ENCODE measurements at regions not wholly inside any gene's neighbourhood (a gene's known extent, or its start where the extent isn't known, plus 50 kb on each side); places are given as distances from the start of the nearest gene placed in this dataset.

- Histone ChIP-seq H3K27me3 (ENCODE audit: control insufficient read depth, insufficient read depth, low read length) (no peaks in the 10 kb centered on the region), H3K4me3 (ENCODE audit: insufficient read depth, low read depth, low read length) (no peak overlapping the region), H3K36me3 (replicated peaks; ENCODE audit: control insufficient read depth, insufficient read depth, low read length) (no peaks in the 10 kb centered on the region)
- no peak for DNase-seq
Measured at GRCh38 chr2:195505701-195506100, 151.3 kb upstream of the SLC39A10 start.

- no peak for DNase-seq
- H3K4me3 ChIP-seq (ENCODE audit: insufficient read depth, low read depth, low read length): no peak overlapping the region
- H3K36me3 ChIP-seq (replicated peaks; ENCODE audit: control insufficient read depth, insufficient read depth, low read length): no peaks in the 10 kb centered on the region
- H3K27me3 ChIP-seq (ENCODE audit: control insufficient read depth, insufficient read depth, low read length): no peaks in the 10 kb centered on the region
Measured at GRCh38 chr2:195503208-195503607, 153.8 kb upstream of the SLC39A10 start.

DNA sequence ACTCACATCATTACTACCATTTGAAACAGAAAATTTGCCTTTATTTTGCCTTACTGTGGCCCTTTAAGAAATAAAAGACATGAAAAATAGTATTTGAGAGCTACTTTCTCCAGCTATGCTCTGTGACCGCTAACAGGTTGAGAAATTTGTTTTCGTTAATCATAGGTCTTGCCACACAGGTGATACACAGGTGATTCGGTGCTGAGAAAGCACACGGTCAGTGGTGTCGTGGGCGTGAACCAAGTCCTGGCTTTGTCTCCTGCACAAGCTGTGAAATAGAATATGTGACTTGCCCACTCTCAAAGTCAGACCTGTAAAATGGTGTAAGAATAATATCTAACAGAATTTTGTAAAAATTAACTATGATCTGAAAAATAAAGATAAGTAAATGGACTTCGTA is 155.3 kb upstream of the SLC39A10 start:
- Histone ChIP-seq H3K36me3 (replicated peaks; ENCODE audit: control insufficient read depth, insufficient read depth, low read length) (no peaks in the 10 kb centered on the region), H3K4me3 (ENCODE audit: insufficient read depth, low read depth, low read length) (no peak overlapping the region), H3K27me3 (ENCODE audit: control insufficient read depth, insufficient read depth, low read length) (no peaks in the 10 kb centered on the region)
- no peak for DNase-seq

- H3K36me3 ChIP-seq (replicated peaks; ENCODE audit: control insufficient read depth, insufficient read depth, low read length): no peaks in the 10 kb centered on the region
- no peak for DNase-seq
- H3K27me3 ChIP-seq (ENCODE audit: control insufficient read depth, insufficient read depth, low read length): no peaks in the 10 kb centered on the region
- H3K4me3 ChIP-seq (ENCODE audit: insufficient read depth, low read depth, low read length): no peak overlapping the region
Measured at GRCh38 chr2:195500879-195501278, 156.1 kb upstream of the SLC39A10 start.

DNA sequence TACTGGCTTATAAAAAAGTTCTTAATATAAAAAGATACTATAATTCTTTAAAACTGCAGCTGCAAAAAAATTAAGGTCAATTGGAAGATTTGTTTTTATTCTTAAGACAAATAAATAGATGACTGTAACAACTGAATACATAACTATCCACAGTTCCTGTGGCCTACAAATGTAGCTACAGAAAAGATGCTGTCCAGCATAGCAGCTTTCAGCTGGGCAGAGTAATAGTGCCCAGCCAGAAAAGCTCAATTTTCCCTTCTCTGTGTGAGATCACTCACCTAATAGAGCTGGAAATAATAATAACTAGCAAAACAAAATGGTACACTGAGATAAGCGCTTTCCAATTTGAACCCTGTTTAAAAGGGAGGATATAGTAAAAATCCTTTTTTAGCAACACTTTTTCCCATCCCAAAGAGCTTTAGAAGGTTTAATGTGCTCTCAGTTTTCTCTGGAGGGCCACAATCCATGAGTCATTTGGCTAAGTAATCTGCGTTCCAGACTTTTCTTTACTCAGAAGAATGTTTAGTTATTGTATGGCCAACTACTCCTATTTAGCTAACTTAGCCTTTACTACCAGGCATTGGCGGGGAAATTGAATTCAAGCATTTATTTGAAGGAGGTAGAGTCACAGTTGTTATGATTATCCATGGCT is 158.1 kb upstream of the SLC39A10 start:
- Histone ChIP-seq H3K27me3 (ENCODE audit: control insufficient read depth, insufficient read depth, low read length) (no peaks in the 10 kb centered on the region), H3K36me3 (replicated peaks; ENCODE audit: control insufficient read depth, insufficient read depth, low read length) (no peaks in the 10 kb centered on the region), H3K4me3 (ENCODE audit: insufficient read depth, low read depth, low read length) (no peak overlapping the region)
- no peak for DNase-seq

GRCh38 chr2:195498176-195498575 is 158.8 kb upstream of the SLC39A10 start:
- H3K27me3 ChIP-seq (ENCODE audit: control insufficient read depth, insufficient read depth, low read length): no peaks in the 10 kb centered on the region
- peak; percentile 12 for DNase-seq
- H3K36me3 ChIP-seq (replicated peaks; ENCODE audit: control insufficient read depth, insufficient read depth, low read length): no peaks in the 10 kb centered on the region

GRCh38 chr2:195496991-195497390 is 160.0 kb upstream of the SLC39A10 start:
- no peak overlapping the region for H3K4me3 ChIP-seq (ENCODE audit: insufficient read depth, low read depth, low read length)
- H3K27me3 ChIP-seq (ENCODE audit: control insufficient read depth, insufficient read depth, low read length): no peaks in the 10 kb centered on the region
- no peaks in the 10 kb centered on the region for H3K36me3 ChIP-seq (replicated peaks; ENCODE audit: control insufficient read depth, insufficient read depth, low read length)
- no peak for DNase-seq

More at GRCh38 chr2:195498176-195498575, 158.8 kb upstream of the SLC39A10 start:
- H3K4me3 ChIP-seq (ENCODE audit: insufficient read depth, low read depth, low read length): no peak overlapping the region

DNA sequence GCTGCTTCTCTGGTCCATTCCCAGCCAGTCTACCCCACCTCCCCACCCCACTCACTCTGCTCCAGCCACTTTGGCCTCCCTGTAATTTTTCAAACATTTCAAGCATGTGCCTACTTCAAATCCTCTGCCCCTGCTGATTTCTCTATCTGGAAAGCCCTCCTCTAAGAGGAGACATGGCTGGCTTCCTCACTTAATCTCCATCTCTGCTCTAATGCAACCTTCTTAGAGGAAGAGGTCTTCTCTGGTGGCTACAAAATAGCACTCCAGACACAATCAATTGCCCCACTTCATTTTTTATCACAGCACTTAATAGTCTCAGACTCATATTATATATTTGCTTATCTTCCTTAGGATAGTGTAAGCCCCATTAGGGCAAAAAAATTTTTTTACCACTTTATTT is 161.1 kb upstream of the SLC39A10 start:
- Histone ChIP-seq H3K27me3 (ENCODE audit: control insufficient read depth, insufficient read depth, low read length) (no peaks in the 10 kb centered on the region), H3K4me3 (ENCODE audit: insufficient read depth, low read depth, low read length) (no peak overlapping the region), H3K36me3 (replicated peaks; ENCODE audit: control insufficient read depth, insufficient read depth, low read length) (no peaks in the 10 kb centered on the region)
- DNase-seq: no peak

DNA sequence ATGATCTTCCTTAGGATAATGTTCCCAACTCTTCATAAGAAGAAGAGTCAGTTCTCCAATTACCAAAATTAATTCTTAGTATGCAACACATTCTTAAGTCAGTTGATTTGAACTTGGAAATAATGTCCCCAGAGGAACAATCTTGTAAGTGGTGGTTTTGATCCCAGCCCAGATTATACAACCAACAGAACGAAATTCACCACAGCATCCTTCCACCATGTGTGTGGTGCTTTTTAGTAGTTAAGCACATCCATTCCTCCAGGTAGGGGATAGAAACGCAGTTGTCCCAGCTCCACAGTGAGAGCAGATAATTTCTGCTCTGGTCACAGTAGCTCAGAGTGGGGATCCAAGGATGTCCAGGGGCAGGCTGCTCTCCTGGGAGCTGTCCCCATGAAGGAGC is 161.7 kb upstream of the SLC39A10 start:
- no peak for DNase-seq
- H3K27me3 ChIP-seq (ENCODE audit: control insufficient read depth, insufficient read depth, low read length): no peaks in the 10 kb centered on the region
- no peaks in the 10 kb centered on the region for H3K36me3 ChIP-seq (replicated peaks; ENCODE audit: control insufficient read depth, insufficient read depth, low read length)
- H3K4me3 ChIP-seq (ENCODE audit: insufficient read depth, low read depth, low read length): no peak overlapping the region

DNA sequence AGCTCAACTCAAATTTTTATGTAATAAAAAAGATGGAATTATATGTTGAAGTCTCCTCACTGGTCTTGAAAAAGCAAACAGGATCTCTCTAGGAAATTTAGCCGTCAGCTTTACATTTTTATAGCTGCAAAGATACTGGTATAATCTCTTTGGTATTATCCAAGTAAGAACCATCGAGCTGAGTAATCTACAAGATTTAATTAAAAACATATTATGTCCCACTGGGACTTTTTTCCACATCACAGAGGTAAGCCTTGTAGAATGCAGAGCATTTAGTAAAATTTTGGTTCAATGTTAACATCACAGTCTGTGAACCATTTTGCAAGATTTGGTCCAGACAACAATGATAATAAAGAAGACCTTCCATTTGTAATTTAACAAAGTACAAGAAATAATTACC is 162.6 kb upstream of the SLC39A10 start:
- no peaks in the 10 kb centered on the region for H3K27me3 ChIP-seq (ENCODE audit: control insufficient read depth, insufficient read depth, low read length)
- no peaks in the 10 kb centered on the region for H3K36me3 ChIP-seq (replicated peaks; ENCODE audit: control insufficient read depth, insufficient read depth, low read length)
- no peak for DNase-seq
- H3K4me3 ChIP-seq (ENCODE audit: insufficient read depth, low read depth, low read length): no peak overlapping the region

DNA sequence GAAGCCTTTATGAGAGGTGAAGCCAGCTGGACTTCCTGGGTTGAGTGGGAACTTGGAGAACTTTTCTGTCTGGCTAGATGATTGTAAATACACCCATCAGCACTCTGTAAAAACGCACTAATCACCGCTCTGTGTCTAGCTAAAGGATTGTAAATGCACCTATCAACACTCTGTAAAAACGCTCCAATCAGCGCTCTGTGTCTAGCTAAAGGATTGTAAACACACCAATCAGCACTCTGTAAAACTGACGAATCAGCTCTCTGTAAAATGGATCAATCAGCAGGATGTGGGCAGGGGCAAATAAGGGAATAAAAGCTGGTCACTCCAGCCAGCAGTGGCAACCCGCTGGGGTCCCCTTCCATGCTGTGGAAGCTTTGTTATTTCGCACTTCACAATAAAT is 163.6 kb upstream of the SLC39A10 start:
- H3K36me3 ChIP-seq (replicated peaks; ENCODE audit: control insufficient read depth, insufficient read depth, low read length): no peaks in the 10 kb centered on the region
- H3K4me3 ChIP-seq (ENCODE audit: insufficient read depth, low read depth, low read length): no peak overlapping the region
- H3K27me3 ChIP-seq (ENCODE audit: control insufficient read depth, insufficient read depth, low read length): no peaks in the 10 kb centered on the region
- DNase-seq: no peak

GRCh38 chr2:195490319-195490718 is 166.7 kb upstream of the SLC39A10 start:
- Histone ChIP-seq H3K36me3 (replicated peaks; ENCODE audit: control insufficient read depth, insufficient read depth, low read length) (no peaks in the 10 kb centered on the region), H3K27me3 (ENCODE audit: control insufficient read depth, insufficient read depth, low read length) (no peaks in the 10 kb centered on the region), H3K4me3 (ENCODE audit: insufficient read depth, low read depth, low read length) (no peak overlapping the region)
- DNase-seq: no peak

- DNase-seq: no peak
- no peak overlapping the region for H3K4me3 ChIP-seq (ENCODE audit: insufficient read depth, low read depth, low read length)
- H3K27me3 ChIP-seq (ENCODE audit: control insufficient read depth, insufficient read depth, low read length): no peaks in the 10 kb centered on the region
- no peaks in the 10 kb centered on the region for H3K36me3 ChIP-seq (replicated peaks; ENCODE audit: control insufficient read depth, insufficient read depth, low read length)
Measured at GRCh38 chr2:195489101-195489500, 167.9 kb upstream of the SLC39A10 start.

DNA sequence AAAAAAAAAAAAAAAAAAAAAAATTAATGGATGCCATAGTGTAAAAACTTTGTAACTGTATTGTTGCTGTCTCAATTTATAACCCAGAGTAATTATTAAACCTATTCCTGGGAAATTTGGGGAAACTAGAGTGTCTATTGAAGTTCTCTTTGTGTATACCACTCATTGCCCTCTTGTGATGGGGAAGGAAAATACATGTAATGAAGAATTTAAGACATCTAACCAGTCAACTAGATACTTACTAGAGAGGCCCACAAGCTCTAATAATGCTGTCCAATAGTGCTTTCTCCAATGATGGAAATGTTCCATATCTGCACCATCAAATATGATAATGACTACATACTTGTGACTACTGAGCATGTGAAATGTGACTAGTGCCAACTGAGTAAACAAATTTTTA is 168.5 kb upstream of the SLC39A10 start:
- Histone ChIP-seq H3K36me3 (replicated peaks; ENCODE audit: control insufficient read depth, insufficient read depth, low read length) (no peaks in the 10 kb centered on the region), H3K27me3 (ENCODE audit: control insufficient read depth, insufficient read depth, low read length) (no peaks in the 10 kb centered on the region), H3K4me3 (ENCODE audit: insufficient read depth, low read depth, low read length) (no peak overlapping the region)
- DNase-seq: no peak

DNA sequence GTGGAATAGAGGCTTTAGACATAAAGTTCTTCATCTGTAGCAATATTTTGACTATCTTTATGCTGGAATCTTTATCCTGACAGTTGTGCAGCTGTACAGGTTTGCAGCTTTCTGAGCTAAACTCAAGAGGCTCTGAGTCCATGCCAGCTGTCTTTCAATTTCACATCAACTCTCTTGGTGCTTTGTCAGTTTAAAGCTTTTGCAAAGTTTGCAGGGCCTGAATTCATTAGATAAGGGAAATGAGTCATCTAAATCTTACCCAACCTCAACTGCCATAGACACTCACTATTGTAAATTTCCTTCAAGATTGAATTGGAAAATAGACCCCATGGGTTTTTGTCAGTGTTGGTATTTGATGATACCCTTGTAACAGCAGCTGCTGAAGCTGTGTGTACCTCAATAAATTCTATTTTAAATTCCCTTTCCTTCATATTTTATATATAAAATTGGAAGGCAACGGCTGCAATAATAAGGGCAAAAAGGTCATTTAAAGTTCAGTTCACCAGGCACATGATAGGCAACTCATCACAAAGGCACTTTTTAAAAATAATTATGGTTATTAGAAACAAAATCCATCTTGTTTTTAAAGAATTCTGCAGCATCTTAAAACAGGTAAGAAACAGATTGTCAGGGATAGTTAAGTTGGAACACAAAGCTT is 169.9 kb upstream of the SLC39A10 start:
- DNase-seq: no peak
- H3K36me3 ChIP-seq (replicated peaks; ENCODE audit: control insufficient read depth, insufficient read depth, low read length): no peaks in the 10 kb centered on the region
- no peaks in the 10 kb centered on the region for H3K27me3 ChIP-seq (ENCODE audit: control insufficient read depth, insufficient read depth, low read length)
- H3K4me3 ChIP-seq (ENCODE audit: insufficient read depth, low read depth, low read length): no peak overlapping the region
